ENCODE measurements at regions not wholly inside any gene's neighbourhood (a gene's known extent, or its start where the extent isn't known, plus 50 kb on each side); places are given as distances from the start of the nearest gene placed in this dataset.

DNA sequence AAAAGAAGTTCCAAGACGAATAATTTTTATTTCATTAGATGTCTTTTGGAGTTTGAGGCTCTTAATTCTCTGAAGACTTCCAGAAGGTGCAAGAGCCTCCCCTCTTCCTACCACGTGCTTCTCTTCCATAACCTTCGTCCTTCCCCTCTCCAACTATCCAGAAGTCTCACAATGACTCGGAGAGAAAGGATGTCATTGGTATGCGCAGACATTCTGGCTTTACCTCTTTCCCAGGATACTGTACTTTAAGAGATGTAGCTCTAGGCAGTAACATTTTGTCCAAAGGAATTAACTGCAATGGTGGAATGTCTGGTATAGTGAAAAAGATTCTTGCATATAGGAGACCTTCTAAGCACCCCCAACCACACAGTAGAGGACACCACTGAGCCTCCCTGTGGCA is 249.0 kb upstream of the OSR1 start:
- intact Hi-C loops (cut with micrococcal nuclease; ENCODE audit: unreplicated experiment) (no loop called here), in situ Hi-C loops (cut with MboI) (no loop called here)
- ChIA-PET SMC1A (ENCODE audit: uncharacterized antibody, unreplicated experiment) (no interaction called here), POLR2A (no interaction called here), CTCF (no interaction called here), RAD21 (ENCODE audit: unreplicated experiment) (no interaction called here)
- Histone ChIP-seq H4K20me1 (ENCODE audit: control insufficient read depth, insufficient read depth) (no peaks in the 10 kb centered on the region), H3K36me3 (ENCODE audit: control insufficient read depth in 2 of 2, insufficient read depth in 2 of 2, low read length in 1 of 2) (no peaks in the 10 kb centered on the region), H3K27me3 (replicated peaks in 1 of 2; ENCODE audit: control insufficient read depth in 2 of 2, insufficient read depth in 2 of 2, low read length in 1 of 2) (no peaks in the 10 kb centered on the region), H3K9me3 (replicated peaks; ENCODE audit: control insufficient read depth, insufficient read depth, low read length) (no peaks in the 10 kb centered on the region), H3K79me2 (ENCODE audit: control insufficient read depth, insufficient read depth, low read length) (no peaks in the 10 kb centered on the region), H3K27ac (ENCODE audit: control insufficient read depth, insufficient read depth) (no peak overlapping the region), H2AFZ (ENCODE audit: control insufficient read depth, low read depth, low read length) (no peak overlapping the region), H3K9ac (ENCODE audit: control insufficient read depth, insufficient read depth, low read length) (no peak overlapping the region), H3K4me2 (ENCODE audit: control insufficient read depth, insufficient read depth) (no peak overlapping the region), H3K4me3 (no peak overlapping the region), H3K4me1 (ENCODE audit: control insufficient read depth, insufficient read depth, low read length) (no peaks in the 10 kb centered on the region)
- ATAC-seq (no peak), FAIRE-seq (no peak), DNase-seq (ENCODE audit: low read depth, low spot score) (no peak)
- no TSS peak for BruUV-seq (replicated peaks)
- WGBS (ENCODE audit: insufficient coverage, insufficient replicate concordance, low lambda C conversion rate, missing lambda C conversion rate): 19% methylated on average over 5 of the region's 5 CpGs
- TF ChIP-seq NKRF (conservative IDR thresholded peaks at IDR 0.05): no peak
- TF ChIP-seq, protein P1, sequence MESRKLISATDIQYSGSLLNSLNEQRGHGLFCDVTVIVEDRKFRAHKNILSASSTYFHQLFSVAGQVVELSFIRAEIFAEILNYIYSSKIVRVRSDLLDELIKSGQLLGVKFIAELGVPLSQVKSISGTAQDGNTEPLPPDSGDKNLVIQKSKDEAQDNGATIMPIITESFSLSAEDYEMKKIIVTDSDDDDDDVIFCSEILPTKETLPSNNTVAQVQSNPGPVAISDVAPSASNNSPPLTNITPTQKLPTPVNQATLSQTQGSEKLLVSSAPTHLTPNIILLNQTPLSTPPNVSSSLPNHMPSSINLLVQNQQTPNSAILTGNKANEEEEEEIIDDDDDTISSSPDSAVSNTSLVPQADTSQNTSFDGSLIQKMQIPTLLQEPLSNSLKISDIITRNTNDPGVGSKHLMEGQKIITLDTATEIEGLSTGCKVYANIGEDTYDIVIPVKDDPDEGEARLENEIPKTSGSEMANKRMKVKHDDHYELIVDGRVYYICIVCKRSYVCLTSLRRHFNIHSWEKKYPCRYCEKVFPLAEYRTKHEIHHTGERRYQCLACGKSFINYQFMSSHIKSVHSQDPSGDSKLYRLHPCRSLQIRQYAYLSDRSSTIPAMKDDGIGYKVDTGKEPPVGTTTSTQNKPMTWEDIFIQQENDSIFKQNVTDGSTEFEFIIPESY (IDR thresholded peaks at IDR 0.05): no peak
- no peak for TF ChIP-seq SUPT20H (IDR thresholded peaks at IDR 0.05; ENCODE audit: borderline replicate concordance, control insufficient read depth, low read depth, low read length)
- TF ChIP-seq TAF1 (IDR thresholded peaks at IDR 0.05; ENCODE audit: borderline replicate concordance, low read depth, low read length): no peak
- TF ChIP-seq POU2F2 (IDR thresholded peaks at IDR 0.05; ENCODE audit: borderline replicate concordance, low read depth, low read length): no peak
- TF ChIP-seq IRF5 (IDR thresholded peaks at IDR 0.05; ENCODE audit: borderline replicate concordance): no peak
- no peak for TF ChIP-seq SUZ12 (IDR thresholded peaks at IDR 0.05; ENCODE audit: unreplicated experiment)
- no peak for TF ChIP-seq JUNB (IDR thresholded peaks at IDR 0.05)
- no peak for TF ChIP-seq SPI1 (IDR thresholded peaks at IDR 0.05; ENCODE audit: borderline replicate concordance, insufficient read depth, low read depth, low read length)
- no peak for TF ChIP-seq CHD1 (IDR thresholded peaks at IDR 0.05; ENCODE audit: low read depth, low read length)
- no peak for TF ChIP-seq NBN (IDR thresholded peaks at IDR 0.05)
- TF ChIP-seq, protein P2, sequence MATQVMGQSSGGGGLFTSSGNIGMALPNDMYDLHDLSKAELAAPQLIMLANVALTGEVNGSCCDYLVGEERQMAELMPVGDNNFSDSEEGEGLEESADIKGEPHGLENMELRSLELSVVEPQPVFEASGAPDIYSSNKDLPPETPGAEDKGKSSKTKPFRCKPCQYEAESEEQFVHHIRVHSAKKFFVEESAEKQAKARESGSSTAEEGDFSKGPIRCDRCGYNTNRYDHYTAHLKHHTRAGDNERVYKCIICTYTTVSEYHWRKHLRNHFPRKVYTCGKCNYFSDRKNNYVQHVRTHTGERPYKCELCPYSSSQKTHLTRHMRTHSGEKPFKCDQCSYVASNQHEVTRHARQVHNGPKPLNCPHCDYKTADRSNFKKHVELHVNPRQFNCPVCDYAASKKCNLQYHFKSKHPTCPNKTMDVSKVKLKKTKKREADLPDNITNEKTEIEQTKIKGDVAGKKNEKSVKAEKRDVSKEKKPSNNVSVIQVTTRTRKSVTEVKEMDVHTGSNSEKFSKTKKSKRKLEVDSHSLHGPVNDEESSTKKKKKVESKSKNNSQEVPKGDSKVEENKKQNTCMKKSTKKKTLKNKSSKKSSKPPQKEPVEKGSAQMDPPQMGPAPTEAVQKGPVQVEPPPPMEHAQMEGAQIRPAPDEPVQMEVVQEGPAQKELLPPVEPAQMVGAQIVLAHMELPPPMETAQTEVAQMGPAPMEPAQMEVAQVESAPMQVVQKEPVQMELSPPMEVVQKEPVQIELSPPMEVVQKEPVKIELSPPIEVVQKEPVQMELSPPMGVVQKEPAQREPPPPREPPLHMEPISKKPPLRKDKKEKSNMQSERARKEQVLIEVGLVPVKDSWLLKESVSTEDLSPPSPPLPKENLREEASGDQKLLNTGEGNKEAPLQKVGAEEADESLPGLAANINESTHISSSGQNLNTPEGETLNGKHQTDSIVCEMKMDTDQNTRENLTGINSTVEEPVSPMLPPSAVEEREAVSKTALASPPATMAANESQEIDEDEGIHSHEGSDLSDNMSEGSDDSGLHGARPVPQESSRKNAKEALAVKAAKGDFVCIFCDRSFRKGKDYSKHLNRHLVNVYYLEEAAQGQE (IDR thresholded peaks at IDR 0.05; ENCODE audit: low read depth, low read length): no peak
- TF ChIP-seq, protein P3, sequence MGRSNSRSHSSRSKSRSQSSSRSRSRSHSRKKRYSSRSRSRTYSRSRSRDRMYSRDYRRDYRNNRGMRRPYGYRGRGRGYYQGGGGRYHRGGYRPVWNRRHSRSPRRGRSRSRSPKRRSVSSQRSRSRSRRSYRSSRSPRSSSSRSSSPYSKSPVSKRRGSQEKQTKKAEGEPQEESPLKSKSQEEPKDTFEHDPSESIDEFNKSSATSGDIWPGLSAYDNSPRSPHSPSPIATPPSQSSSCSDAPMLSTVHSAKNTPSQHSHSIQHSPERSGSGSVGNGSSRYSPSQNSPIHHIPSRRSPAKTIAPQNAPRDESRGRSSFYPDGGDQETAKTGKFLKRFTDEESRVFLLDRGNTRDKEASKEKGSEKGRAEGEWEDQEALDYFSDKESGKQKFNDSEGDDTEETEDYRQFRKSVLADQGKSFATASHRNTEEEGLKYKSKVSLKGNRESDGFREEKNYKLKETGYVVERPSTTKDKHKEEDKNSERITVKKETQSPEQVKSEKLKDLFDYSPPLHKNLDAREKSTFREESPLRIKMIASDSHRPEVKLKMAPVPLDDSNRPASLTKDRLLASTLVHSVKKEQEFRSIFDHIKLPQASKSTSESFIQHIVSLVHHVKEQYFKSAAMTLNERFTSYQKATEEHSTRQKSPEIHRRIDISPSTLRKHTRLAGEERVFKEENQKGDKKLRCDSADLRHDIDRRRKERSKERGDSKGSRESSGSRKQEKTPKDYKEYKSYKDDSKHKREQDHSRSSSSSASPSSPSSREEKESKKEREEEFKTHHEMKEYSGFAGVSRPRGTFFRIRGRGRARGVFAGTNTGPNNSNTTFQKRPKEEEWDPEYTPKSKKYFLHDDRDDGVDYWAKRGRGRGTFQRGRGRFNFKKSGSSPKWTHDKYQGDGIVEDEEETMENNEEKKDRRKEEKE (IDR thresholded peaks at IDR 0.05): no peak

All from GM12878 (cell line).